DND-41 (cell line): ENCODE measurements at regions not wholly inside any gene's neighbourhood (a gene's known extent, or its start where the extent isn't known, plus 50 kb on each side); places are given as distances from the start of the nearest gene placed in this dataset.

Source experiments
- ATAC-seq: fragments of 200-7000 bp; cut with Tn5 transposase; 3 replicates; pipeline ENCODE4 v1.9.1; 2021; ENCODE audit warnings: low read depth; ENCODE audit not compliant: insufficient read depth
- DNase-seq: peaks from one replicate; pipeline ENCODE4 v3.0.0-alpha.2; 2020
- H2AFZ ChIP-seq: 2 replicates; pipeline ENCODE4 v1.6.0; 2012; ENCODE audit warnings: low read depth, low read length
- H3K27ac ChIP-seq: 2 replicates; pipeline ENCODE4 v1.5.1; 2012; ENCODE audit warnings: low read length, inconsistent platforms
- H3K27me3 ChIP-seq: fragments of 200-600 bp; sonication (generic); 2 replicates; pipeline ENCODE4 v1.6.0; 2012; ENCODE audit warnings: low read length, mild to moderate bottlenecking, inconsistent platforms; ENCODE audit not compliant: insufficient read depth, poor library complexity
- H3K36me3 ChIP-seq: 2 replicates; pipeline ENCODE4 v1.5.1; 2012; ENCODE audit warnings: low read length, inconsistent platforms; ENCODE audit not compliant: insufficient read depth
- H3K4me1 ChIP-seq: 2 replicates; pipeline ENCODE4 v1.5.1; 2012; ENCODE audit warnings: mild to moderate bottlenecking, low read length; ENCODE audit not compliant: insufficient read depth
- H3K4me2 ChIP-seq: 2 replicates; pipeline ENCODE4 v1.6.0; 2012; ENCODE audit warnings: mild to moderate bottlenecking, moderate library complexity, low read length, inconsistent platforms; ENCODE audit not compliant: insufficient read depth
- H3K4me3 ChIP-seq, 2 experiments: fragments of 200-600 bp in 1 of 2; shearing (Covaris generic) in 1 of 2; 2 replicates each; pipeline ENCODE4 v1.5.1; 2012 to 2016; ENCODE audit warnings: inconsistent platforms in 2 of 2, low read length in 2 of 2, mild to moderate bottlenecking in 2 of 2, low read depth in 1 of 2, moderate library complexity in 1 of 2
- H3K79me2 ChIP-seq: 2 replicates; pipeline ENCODE4 v1.6.0; 2012; ENCODE audit warnings: low read length, inconsistent platforms; ENCODE audit not compliant: insufficient read depth
- H3K9ac ChIP-seq: 2 replicates; pipeline ENCODE4 v1.6.0; 2012; ENCODE audit warnings: low read depth, mild to moderate bottlenecking, inconsistent platforms, low read length, moderate library complexity
- H3K9me3 ChIP-seq: 2 replicates; pipeline ENCODE4 v1.5.1; 2012; ENCODE audit warnings: low read length, moderate library complexity, mild to moderate bottlenecking, inconsistent platforms; ENCODE audit not compliant: insufficient read depth, severe bottlenecking
- H4K20me1 ChIP-seq: 2 replicates; pipeline ENCODE4 v1.6.0; 2012; ENCODE audit warnings: low read length; ENCODE audit not compliant: insufficient read depth
- EZH2 ChIP-seq: IDR thresholded peaks from 3 replicates; pipeline ENCODE4 v1.6.1; 2012; ENCODE audit warnings: borderline replicate concordance, low read depth, mild to moderate bottlenecking, moderate library complexity, low read length, inconsistent platforms; ENCODE audit not compliant: severe bottlenecking
- TF ChIP-seq, protein P1 (sequence below): IDR thresholded peaks from 2 replicates; pipeline ENCODE4 v1.5.1; 2012; ENCODE audit warnings: borderline replicate concordance, low read length, moderate library complexity, mild to moderate bottlenecking; ENCODE audit not compliant: poor library complexity, severe bottlenecking; ENCODE audit errors: extremely low read depth

DNA sequence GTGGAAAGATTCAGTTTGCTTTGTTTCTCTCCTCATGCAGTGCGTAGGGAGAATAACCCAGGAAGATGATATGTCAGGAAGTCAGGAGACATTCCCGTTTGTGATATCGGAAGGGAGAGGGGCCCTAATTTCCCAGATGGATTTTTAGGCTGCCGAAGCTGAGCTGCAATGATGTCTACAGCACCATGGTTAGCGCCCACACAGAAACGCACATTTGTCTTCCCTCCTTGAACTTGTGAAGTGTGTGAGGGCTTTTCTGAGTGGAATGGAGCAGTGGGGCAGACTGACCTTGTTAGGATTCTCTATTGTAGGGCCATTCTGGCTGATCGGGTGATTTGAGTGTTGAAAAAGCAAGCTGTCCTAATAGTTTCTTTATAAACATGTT is 191.3 kb upstream of the ARG1 start:
- no peak overlapping the region for H3K4me2 ChIP-seq
- TF ChIP-seq, protein P1, sequence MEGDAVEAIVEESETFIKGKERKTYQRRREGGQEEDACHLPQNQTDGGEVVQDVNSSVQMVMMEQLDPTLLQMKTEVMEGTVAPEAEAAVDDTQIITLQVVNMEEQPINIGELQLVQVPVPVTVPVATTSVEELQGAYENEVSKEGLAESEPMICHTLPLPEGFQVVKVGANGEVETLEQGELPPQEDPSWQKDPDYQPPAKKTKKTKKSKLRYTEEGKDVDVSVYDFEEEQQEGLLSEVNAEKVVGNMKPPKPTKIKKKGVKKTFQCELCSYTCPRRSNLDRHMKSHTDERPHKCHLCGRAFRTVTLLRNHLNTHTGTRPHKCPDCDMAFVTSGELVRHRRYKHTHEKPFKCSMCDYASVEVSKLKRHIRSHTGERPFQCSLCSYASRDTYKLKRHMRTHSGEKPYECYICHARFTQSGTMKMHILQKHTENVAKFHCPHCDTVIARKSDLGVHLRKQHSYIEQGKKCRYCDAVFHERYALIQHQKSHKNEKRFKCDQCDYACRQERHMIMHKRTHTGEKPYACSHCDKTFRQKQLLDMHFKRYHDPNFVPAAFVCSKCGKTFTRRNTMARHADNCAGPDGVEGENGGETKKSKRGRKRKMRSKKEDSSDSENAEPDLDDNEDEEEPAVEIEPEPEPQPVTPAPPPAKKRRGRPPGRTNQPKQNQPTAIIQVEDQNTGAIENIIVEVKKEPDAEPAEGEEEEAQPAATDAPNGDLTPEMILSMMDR, result no peak
- TF ChIP-seq EZH2, result no peak
- no peak overlapping the region for H3K9ac ChIP-seq
- no peak overlapping the region for H3K27ac ChIP-seq
- H3K79me2 ChIP-seq, result no peaks in the 10 kb centered on the region
- DNase-seq (no peak), ATAC-seq (no peak)
- H4K20me1 ChIP-seq, result no peaks in the 10 kb centered on the region
- no peaks in the 10 kb centered on the region for H3K4me1 ChIP-seq
- H3K9me3 ChIP-seq, result no peaks in the 10 kb centered on the region
- no peaks in the 10 kb centered on the region for H3K27me3 ChIP-seq
- H3K4me3 ChIP-seq, result no peak overlapping the region
- H2AFZ ChIP-seq, result no peak overlapping the region
- no peaks in the 10 kb centered on the region for H3K36me3 ChIP-seq

DNA sequence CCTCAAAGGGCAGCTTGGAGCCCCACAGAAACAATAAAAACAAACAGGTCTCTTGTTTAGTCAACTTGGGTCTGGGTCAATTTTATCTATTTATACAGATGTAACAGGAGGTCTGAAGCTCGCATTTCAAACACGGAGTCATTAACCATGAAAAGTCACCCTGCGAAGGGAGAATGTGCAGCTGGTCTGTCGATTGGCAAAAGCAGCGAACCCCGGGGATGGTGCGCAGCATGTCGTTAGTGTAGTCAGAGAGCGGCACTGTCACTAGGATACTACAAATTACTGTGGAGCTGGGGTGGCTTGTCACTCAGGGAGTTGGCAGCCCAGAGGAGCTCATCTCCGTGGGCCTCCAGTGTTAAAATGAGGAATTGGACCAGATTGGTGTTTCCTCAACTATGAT is 190.4 kb upstream of the ARG1 start:
- no peaks in the 10 kb centered on the region for H3K79me2 ChIP-seq
- no peak overlapping the region for H3K27ac ChIP-seq
- ATAC-seq, result no peak
- no peaks in the 10 kb centered on the region for H3K9me3 ChIP-seq
- H3K4me1 ChIP-seq, result no peaks in the 10 kb centered on the region
- H3K9ac ChIP-seq, result no peak overlapping the region
- no peak for TF ChIP-seq EZH2
- TF ChIP-seq, protein P1, result no peak
- H3K4me3 ChIP-seq, result no peak overlapping the region
- H4K20me1 ChIP-seq, result no peaks in the 10 kb centered on the region
- H3K27me3 ChIP-seq, result no peaks in the 10 kb centered on the region
- no peak for DNase-seq
- H3K36me3 ChIP-seq, result no peaks in the 10 kb centered on the region
- H3K4me2 ChIP-seq, result no peak overlapping the region
- H2AFZ ChIP-seq, result no peak overlapping the region

DNA sequence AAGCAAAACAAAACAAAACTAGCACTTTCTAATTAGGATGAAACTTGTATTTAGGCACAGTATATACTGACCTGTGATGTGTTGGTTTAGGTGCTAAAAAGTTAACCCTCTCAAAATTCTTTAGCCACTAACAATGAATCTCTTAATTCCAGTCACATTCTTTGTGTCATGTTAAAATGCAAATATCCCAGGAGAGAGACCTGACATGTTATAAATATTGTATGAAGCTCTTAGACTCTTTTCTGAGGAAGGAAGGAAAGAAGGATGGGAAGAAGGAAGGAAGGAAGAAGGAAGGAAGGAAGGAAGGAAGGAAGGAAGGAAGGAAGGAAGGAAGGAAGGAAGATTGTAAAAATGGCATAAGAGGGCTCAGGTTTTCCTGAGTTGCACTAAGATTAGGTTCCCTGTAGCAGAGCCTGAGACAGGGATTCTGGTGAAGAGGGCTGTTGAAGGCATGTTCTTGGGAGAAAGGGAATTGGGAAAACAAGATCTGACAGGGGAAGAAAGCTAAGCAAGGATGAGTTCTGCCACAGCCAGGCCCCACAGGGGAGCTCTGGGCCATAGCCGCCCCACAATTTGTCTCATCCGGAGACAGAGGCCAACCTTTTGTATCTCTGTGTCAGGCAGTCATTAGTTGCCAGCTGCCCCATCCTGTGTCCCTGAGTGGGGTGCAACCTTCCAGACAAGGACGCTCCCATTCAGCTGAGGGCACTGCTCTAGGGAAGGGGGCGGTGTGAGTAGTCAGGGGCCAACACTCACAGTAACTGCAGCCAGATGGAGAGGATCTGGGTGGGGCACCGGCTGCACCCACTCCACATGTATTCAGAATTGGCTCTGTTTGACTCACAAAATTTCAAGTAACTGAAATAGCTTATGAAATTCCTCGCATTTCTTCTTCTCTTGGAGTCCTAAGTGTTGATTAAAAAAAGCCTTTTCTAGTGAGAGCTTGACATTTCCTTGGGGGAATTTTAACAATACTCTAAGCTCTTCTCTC is 189.3 kb upstream of the ARG1 start:
- Histone ChIP-seq H3K4me3 (no peak overlapping the region), H3K27me3 (no peaks in the 10 kb centered on the region), H3K9ac (no peak overlapping the region), H3K27ac (no peak overlapping the region), H3K79me2 (no peaks in the 10 kb centered on the region), H3K4me1 (no peaks in the 10 kb centered on the region), H3K4me2 (no peak overlapping the region), H3K9me3 (no peaks in the 10 kb centered on the region), H4K20me1 (no peaks in the 10 kb centered on the region), H2AFZ (no peak overlapping the region), H3K36me3 (no peaks in the 10 kb centered on the region)
- DNase-seq, result no peak
- peak; percentile 22; the same call in 1 of the 3 replicates for ATAC-seq
- no peak for TF ChIP-seq EZH2
- TF ChIP-seq, protein P1, result no peak
